ENCODE measurements at regions not wholly inside any gene's neighbourhood (a gene's known extent, or its start where the extent isn't known, plus 50 kb on each side); places are given as distances from the start of the nearest gene placed in this dataset.
"Not testable (repeated sequence)": the region's sequence is repeated elsewhere in the genome, so short reads cannot be mapped to it uniquely, and the experiment has no call there.

GRCh38 chr10:130352291-130352645 lies 216.1 kb downstream of the GLRX3 start:
- DNase-seq, result no peak

DNA sequence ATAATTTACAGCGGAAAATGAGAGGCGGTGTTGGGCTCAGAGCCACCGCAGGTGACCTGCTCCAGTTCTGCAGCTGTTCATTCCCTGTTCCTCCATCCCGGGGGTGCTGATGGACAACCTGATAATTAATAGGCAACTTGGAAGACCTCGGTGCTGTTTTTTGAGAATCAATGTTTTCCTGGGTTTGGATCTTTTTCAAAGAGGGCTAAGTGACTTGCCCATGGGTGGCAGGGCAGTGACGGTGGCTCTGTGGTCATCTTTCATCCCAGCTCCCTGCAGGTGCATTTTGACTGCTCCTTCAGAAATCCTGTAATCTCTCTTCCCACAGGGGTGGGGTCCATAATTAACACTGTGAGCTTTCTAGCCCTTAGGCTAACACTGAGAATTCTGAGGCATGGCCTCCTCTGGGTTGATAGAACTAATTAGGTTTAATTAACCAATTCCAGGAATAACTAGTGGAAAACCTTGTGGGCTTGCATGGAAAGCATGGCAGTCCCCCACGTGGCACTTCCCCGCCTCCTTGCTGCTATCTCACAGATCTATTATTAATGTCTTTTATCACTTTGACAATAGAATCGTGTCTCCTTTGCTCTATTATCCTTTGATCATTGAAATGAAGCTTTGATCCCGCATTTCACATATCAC lies 217.9 kb downstream of the GLRX3 start:
- no peak for DNase-seq

- no peak for DNase-seq
Observed at GRCh38 chr10:130354573-130354954, 218.4 kb downstream of the GLRX3 start.

GRCh38 chr10:130354976-130355795 lies 219.0 kb downstream of the GLRX3 start:
- DNase-seq, result no peak

- not testable (repeated sequence) for DNase-seq
Observed at GRCh38 chr10:130356429-130356828, 220.2 kb downstream of the GLRX3 start.

DNA sequence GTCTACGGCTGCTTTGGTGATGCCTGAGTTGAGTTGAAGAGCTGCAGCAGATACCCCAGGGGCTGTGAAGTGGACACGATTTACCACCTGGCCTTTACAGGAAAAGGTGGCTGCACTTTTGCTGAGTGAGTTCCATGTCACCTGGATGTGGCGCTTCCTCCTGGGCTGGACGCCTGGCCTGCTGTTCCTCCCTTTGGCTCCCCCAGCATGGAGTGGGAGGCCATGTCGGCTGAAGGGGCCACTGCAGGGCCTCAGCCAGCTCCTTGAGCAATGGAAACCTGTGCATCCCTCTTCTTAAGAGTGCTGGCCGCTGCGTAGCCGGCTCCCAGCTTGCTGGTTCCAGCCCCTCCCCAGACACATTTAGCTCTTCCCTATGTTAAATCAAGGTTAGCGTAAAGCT lies 221.0 kb downstream of the GLRX3 start:
- DNase-seq, result no peak

- no peak for DNase-seq
Observed at GRCh38 chr10:130357951-130358350, 221.8 kb downstream of the GLRX3 start.

DNA sequence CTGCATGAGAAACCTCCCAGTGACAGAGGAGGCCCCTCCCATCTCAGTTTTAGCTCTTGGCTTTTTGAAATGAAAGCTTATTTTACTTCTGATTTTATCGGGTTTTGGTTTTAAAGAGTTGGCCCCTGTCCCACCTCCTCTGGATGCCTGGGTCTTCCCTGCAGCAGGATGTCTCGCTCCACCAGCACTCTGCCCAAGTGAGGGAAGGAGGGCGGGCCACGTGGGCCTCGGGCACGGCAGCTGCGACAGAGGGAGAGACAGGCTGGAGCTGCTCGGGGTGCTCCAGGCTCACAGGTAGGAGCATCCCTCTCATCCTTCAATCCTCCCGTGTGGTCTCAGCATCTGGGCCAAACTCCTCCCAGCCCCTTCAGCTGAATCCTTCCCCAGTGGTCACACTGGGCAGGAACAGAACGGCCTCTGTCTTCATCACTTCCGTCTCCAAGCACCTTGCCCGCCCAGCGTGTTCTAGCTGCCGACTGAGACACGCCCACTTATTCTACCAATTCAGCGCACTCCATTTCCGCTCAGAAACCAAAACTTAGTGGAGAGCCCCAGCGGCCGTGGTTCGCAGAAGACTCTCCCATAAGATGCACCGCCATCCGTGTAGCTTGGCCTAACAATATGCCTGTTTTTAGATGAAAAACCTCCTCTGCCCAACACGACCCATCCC lies 222.9 kb downstream of the GLRX3 start:
- DNase-seq, result no peak

GRCh38 chr10:130359711-130360110 lies 223.5 kb downstream of the GLRX3 start:
- no peak for DNase-seq

GRCh38 chr10:130360826-130361311 lies 224.7 kb downstream of the GLRX3 start:
- no peak for DNase-seq

DNA sequence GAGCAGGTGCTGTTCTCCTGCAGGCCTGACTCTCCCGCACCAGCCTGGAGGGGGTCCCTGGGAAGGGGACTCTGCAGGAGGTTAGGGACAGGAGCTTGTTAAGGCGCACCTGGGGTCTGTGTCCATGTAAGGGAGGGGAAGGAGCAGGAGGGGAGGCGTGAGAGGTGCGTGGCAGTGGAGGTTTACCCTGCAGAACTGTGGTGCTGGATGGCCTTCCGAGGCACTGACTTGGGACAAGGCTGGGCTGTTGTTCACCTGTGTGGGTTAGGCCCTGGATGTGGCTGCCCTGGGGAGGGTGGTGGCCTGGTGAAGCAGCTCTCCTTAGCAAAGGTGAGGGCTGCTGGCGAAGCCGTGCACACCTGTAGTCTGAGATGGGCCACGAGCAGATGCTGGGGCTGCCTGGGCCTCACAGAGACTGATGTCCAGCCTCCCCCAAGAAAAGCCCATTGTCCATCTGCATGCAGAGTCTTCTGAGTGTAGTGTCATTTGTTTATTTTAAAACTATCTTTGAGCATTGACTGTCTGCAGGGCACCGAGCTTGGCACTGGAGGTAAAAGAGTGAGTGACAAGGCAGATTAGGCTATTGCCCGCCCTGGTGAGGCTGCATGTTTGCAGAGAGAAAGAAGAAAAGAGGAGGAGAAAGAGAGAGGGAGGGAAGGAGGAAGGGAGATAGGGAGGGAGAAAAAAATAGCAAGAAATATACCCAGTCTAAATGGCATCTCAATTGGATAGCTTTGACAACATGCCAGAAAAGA lies 225.3 kb downstream of the GLRX3 start:
- DNase-seq, result no peak

DNA sequence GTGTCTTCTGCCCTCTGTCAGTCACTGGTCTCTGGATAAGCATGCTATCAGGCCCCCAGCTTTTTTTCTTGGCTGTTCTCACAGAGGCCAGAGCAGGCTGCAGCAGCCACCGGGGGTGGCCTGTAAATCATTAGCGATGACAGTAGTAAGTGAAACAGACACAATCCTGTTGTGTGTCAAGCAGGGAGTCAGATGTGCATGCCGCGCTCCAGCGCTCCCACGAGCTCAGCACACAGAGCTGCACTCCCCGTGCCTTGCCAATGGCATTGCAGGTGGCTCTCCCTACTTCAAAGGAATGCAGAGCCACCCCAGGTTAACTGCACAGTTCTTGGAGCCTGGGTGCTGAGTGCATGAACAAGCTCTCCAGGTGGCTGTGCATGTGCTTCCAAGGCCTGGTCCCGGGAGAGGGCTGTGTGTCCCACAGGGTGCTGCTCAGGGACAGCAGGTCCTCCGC lies 226.1 kb downstream of the GLRX3 start:
- no peak for DNase-seq

GRCh38 chr10:130363051-130363450 lies 226.9 kb downstream of the GLRX3 start:
- no peak for DNase-seq

GRCh38 chr10:130363899-130364445 lies 227.8 kb downstream of the GLRX3 start:
- DNase-seq, result no peak

- DNase-seq, result no peak
Observed at GRCh38 chr10:130364631-130365411, 228.6 kb downstream of the GLRX3 start.

DNA sequence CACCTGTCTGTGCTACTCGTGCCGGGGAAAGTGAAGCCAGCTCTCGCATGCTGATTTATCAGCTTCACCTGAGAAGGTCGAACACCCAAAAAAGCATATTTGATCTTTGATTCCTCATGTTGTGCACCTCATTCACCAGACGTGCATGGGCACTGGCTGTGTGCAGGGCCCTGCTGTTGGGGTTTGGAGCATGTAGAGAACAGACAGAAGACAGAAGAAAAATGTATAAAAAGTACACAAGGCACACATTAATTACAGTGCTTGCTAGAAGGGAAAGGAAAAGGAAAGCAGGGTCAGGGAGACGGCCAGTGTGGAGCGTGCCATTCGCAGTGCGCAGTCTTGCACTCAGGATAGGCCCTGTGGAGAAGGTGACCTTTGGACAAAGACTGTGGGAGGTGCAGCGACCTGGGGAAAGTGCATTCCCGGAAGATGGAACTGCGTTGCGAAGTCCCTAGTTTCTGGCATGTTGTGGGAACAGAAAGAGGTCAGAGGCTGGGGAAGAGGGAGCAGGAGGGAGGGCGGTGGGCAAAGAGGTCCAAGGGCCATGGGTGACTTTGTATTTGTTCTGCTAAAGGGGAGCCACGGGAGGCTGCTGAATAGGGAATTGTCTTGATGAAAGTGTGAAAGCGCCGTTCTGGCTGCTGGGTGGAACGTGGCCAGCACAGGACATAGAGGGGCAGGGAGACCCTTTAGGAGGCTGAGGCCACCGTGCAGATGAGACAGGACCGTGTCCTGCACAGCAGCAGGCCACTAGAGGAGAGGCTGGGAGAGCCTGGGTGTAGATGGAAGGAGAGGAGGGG lies 232.8 kb downstream of the GLRX3 start:
- DNase-seq, result no peak

DNA sequence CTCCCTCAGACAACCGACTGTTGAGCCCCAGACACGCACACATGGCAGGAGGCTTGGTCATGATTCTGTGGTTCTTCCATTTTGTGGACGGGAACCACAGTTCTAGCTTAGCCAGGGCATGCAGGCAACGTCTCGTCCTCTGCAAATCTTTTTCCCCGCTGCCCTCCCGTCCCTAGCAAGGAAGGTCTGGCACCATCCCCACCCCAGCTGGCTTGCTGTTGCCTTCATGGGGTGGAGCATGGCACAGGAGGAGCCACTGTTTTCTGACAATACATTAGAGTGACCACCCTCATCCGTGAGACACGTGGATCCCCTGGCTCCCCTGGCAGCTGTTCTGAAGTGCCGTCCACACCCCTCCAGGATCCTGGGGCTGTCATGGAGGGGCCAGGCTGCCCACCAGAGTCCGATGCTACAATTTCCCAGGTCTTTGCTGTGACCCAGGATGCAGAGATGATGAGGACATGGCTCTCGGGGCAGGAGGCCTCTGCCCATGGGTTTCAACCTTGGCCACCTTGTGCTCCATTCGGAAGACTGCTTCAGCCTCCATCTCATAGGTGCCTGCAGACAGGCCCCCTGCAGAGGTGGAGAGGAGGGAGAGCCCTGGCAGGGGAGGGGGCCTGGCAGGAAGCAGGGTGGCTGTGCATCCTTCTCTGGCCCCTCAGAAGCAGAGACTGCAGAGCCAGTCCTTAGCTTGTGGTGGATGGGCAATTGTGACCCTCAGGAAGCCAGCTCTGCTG lies 233.6 kb downstream of the GLRX3 start:
- DNase-seq, result no peak

DNA sequence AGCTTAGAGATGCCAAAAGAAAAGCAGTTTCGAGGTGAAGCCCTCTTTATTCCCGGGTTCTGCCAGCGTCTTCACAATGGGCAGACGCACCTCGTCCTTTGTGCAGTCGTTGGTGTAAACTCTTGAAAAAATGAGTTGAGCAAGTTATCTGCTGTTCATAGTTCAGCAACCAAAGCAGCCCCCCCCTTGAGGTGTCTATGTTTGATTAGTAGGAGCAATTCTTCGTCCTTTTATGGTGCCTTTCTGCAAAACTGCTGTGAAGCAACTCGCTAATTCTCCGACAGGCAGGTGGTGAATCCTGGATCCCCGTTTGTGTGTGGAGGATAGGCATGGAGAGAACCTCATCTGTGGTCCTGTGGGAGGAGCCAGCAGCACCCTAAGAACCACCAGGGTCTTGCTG lies 234.5 kb downstream of the GLRX3 start:
- DNase-seq, result no peak

- DNase-seq, result no peak
Observed at GRCh38 chr10:130371156-130371555, 235.0 kb downstream of the GLRX3 start.

- no peak for DNase-seq
Observed at GRCh38 chr10:130371666-130372065, 235.5 kb downstream of the GLRX3 start.

Measured in COR-L47 (cell line).